ENCODE measurements at regions not wholly inside any gene's neighbourhood (a gene's known extent, or its start where the extent isn't known, plus 50 kb on each side); places are given as distances from the start of the nearest gene placed in this dataset.

- H3K4me2 ChIP-seq (ENCODE audit: insufficient read depth, low read length): no peak overlapping the region
- H3K9me1 ChIP-seq (replicated peaks; ENCODE audit: control insufficient read depth, extremely low read depth, insufficient read depth, low read length): no peaks in the 10 kb centered on the region
- ChIA-PET CTCF (interaction anchor here (0.7 kb wide), 1 partner anchor 14 kb away, joined by 3 read pairs; no protein-coding TSS in a partner anchor), POLR2A (no interaction called here)
- no peaks in the 10 kb centered on the region for H3K27me3 ChIP-seq (ENCODE audit: control insufficient read depth in 2 of 2, insufficient read depth in 2 of 2, low read length in 2 of 2)
- BruUV-seq (replicated peaks): no TSS peak
- no peaks in the 10 kb centered on the region for H3K9me3 ChIP-seq (replicated peaks; ENCODE audit: control insufficient read depth, insufficient read depth, low read length)
- peaks cover 7% of the 10 kb centered on the region for H3K4me1 ChIP-seq (ENCODE audit: control insufficient read depth, extremely low read depth, insufficient read depth, low read length)
- no peaks in the 10 kb centered on the region for H3K79me2 ChIP-seq (ENCODE audit: control insufficient read depth, insufficient read depth, low read length)
- no peak for DNase-seq (ENCODE audit: low read depth, low spot score)
- no peak for TF ChIP-seq MYC (IDR thresholded peaks at IDR 0.05; ENCODE audit: low read depth, low read length)
- no peak for TF ChIP-seq POLR2A (IDR thresholded peaks at IDR 0.05; ENCODE audit: low read depth, low read length)
- no peak for TF ChIP-seq POLR2AphosphoS5 (IDR thresholded peaks at IDR 0.05; ENCODE audit: insufficient read depth, low read depth, low read length)
- no peak for TF ChIP-seq MAX (IDR thresholded peaks at IDR 0.05; ENCODE audit: insufficient read depth, insufficient read length)
- no peak for TF ChIP-seq JUN (IDR thresholded peaks at IDR 0.05; ENCODE audit: borderline replicate concordance, insufficient read depth, insufficient read length, low read depth)
- TF ChIP-seq GATA2 (IDR thresholded peaks at IDR 0.05; ENCODE audit: insufficient read depth, insufficient read length, low read depth, low read length): no peak
- no peak for TF ChIP-seq EZH2 (IDR thresholded peaks at IDR 0.05; ENCODE audit: borderline replicate concordance, low read depth, low read length, severe bottlenecking)
- TF ChIP-seq FOS (IDR thresholded peaks at IDR 0.05; ENCODE audit: borderline replicate concordance, insufficient read depth, low read length): no peak
- TF ChIP-seq CTCF (IDR thresholded peaks at IDR 0.05; ENCODE audit: extremely low read depth in 1 of 2, insufficient read depth in 1 of 2, low read depth in 1 of 2, low read length in 2 of 2): no peak
- no peak overlapping the region for H3K27ac ChIP-seq (ENCODE audit: insufficient read depth, low read depth, low read length)
- H3K36me3 ChIP-seq (ENCODE audit: control insufficient read depth in 2 of 2, extremely low read depth in 1 of 2, insufficient read depth in 2 of 2, low read length in 2 of 2): no peaks in the 10 kb centered on the region
- no peak overlapping the region for H2AFZ ChIP-seq (ENCODE audit: low read depth, low read length)
- no peaks in the 10 kb centered on the region for H4K20me1 ChIP-seq (replicated peaks; ENCODE audit: control insufficient read depth, extremely low read depth, insufficient read depth, low read length)
- no peak overlapping the region for H3K4me3 ChIP-seq (replicated peaks in 1 of 3; ENCODE audit: insufficient read depth in 1 of 3, low read depth in 1 of 3, low read length in 3 of 3)
- FAIRE-seq: no peak
- dilution Hi-C loops (cut with MboI; ENCODE audit: extremely low pct_ligation_motif_present, low sequenced_read_pairs) (no loop called here), intact Hi-C loops (cut with micrococcal nuclease) (no loop called here)
- H3K9ac ChIP-seq (replicated peaks; ENCODE audit: extremely low read depth, insufficient read depth, low read length): no peak overlapping the region
Observed at GRCh38 chr5:60260658-60261057, 367.1 kb upstream of the PDE4D start.

Measured in endothelial cell of umbilical vein (primary cell).